HuH-7 (cell line): ENCODE measurements at regions not wholly inside any gene's neighbourhood (a gene's known extent, or its start where the extent isn't known, plus 50 kb on each side); places are given as distances from the start of the nearest gene placed in this dataset.
"Not testable (repeated sequence)": the region's sequence is repeated elsewhere in the genome, so short reads cannot be mapped to it uniquely, and the experiment has no call there.

ENCODE experiments used
- DNase-seq: peaks from one replicate; pipeline ENCODE4 v3.0.0; 2011; ENCODE audit warnings: low spot score

GRCh38 chr1:168826269-168826668 is 97.3 kb upstream of the DPT start:
- no peak for DNase-seq

GRCh38 chr1:168827557-168827956 is 98.6 kb upstream of the DPT start:
- DNase-seq = no peak

GRCh38 chr1:168829876-168830275 is 100.9 kb upstream of the DPT start:
- no peak for DNase-seq

- DNase-seq = no peak
Observed at GRCh38 chr1:168830562-168830961, 101.6 kb upstream of the DPT start.

GRCh38 chr1:168832661-168833060 is 103.7 kb upstream of the DPT start:
- no peak for DNase-seq

GRCh38 chr1:168833362-168833761 is 104.4 kb upstream of the DPT start:
- no peak for DNase-seq

GRCh38 chr1:168833801-168834224 is 104.8 kb upstream of the DPT start:
- no peak for DNase-seq

- DNase-seq = peak; percentile 34
Observed at GRCh38 chr1:168834225-168834872, 105.3 kb upstream of the DPT start.

- DNase-seq = no peak
Observed at GRCh38 chr1:168835176-168835575, 106.2 kb upstream of the DPT start.

- DNase-seq = no peak
Observed at GRCh38 chr1:168835791-168836190, 106.8 kb upstream of the DPT start.

- no peak for DNase-seq
Observed at GRCh38 chr1:168836469-168836868, 107.5 kb upstream of the DPT start.

- DNase-seq = not testable (repeated sequence)
Observed at GRCh38 chr1:168837230-168837629, 108.2 kb upstream of the DPT start.

GRCh38 chr1:168842306-168842705 is 113.3 kb upstream of the DPT start:
- no peak for DNase-seq

GRCh38 chr1:168842916-168843315 is 113.9 kb upstream of the DPT start:
- DNase-seq = no peak

- no peak for DNase-seq
Observed at GRCh38 chr1:168843401-168843800, 114.4 kb upstream of the DPT start.

- no peak for DNase-seq
Observed at GRCh38 chr1:168843950-168844349, 114.9 kb upstream of the DPT start.

- no peak for DNase-seq
Observed at GRCh38 chr1:168845140-168845539, 116.1 kb upstream of the DPT start.

GRCh38 chr1:168848051-168848450 is 119.0 kb upstream of the DPT start:
- DNase-seq = no peak

- DNase-seq = no peak
Observed at GRCh38 chr1:168861421-168862004, 132.5 kb upstream of the DPT start.

- DNase-seq = no peak
Observed at GRCh38 chr1:168863772-168864171, 134.8 kb upstream of the DPT start.

- no peak for DNase-seq
Observed at GRCh38 chr1:168864266-168864665, 135.3 kb upstream of the DPT start.

- DNase-seq = no peak
Observed at GRCh38 chr1:168865850-168866620, 137.0 kb upstream of the DPT start.

GRCh38 chr1:168867941-168868634 is 139.1 kb upstream of the DPT start:
- no peak for DNase-seq
